NB4 (cell line): ENCODE measurements at regions not wholly inside any gene's neighbourhood (a gene's known extent, or its start where the extent isn't known, plus 50 kb on each side); places are given as distances from the start of the nearest gene placed in this dataset.

Experiments
- DNase-seq: peaks from one replicate; pipeline ENCODE4 v3.0.0; 2010; ENCODE audit warnings: low read depth
- H3K4me3 ChIP-seq: one replicate; pipeline ENCODE4 v1.5.1; 2011; ENCODE audit warnings: mild to moderate bottlenecking, low read depth, low read length, moderate library complexity
- CTCF ChIP-seq: IDR thresholded peaks from one replicate; pipeline ENCODE4 v1.5.1; 2012; ENCODE audit warnings: low read depth, low read length
- MAX ChIP-seq: IDR thresholded peaks from 2 replicates; pipeline ENCODE4 v1.6.1; 2011; ENCODE audit warnings: low read depth, low read length
- MYC ChIP-seq: IDR thresholded peaks from 2 replicates; pipeline ENCODE4 v1.6.1; 2011; ENCODE audit warnings: low read depth, low read length
- POLR2A ChIP-seq: IDR thresholded peaks from 2 replicates; pipeline ENCODE4 v1.6.1; 2011; ENCODE audit warnings: mild to moderate bottlenecking; ENCODE audit not compliant: insufficient read length; ENCODE audit errors: extremely low read depth

GRCh38 chr9:73880101-73880500 is 617.0 kb upstream of the RORB start:
- H3K4me3 ChIP-seq: no peak overlapping the region
- DNase-seq: no peak

GRCh38 chr9:73889023-73889422 is 608.1 kb upstream of the RORB start:
- no peak for DNase-seq
- H3K4me3 ChIP-seq: no peak overlapping the region
- TF ChIP-seq CTCF (no peak), MAX (no peak), POLR2A (no peak), MYC (no peak)

More at GRCh38 chr9:73880101-73880500, 617.0 kb upstream of the RORB start:
- TF ChIP-seq MYC: no peak
- TF ChIP-seq POLR2A: no peak
- TF ChIP-seq MAX: no peak
- TF ChIP-seq CTCF: no peak

GRCh38 chr9:73890685-73891277 is 606.4 kb upstream of the RORB start:
- TF ChIP-seq MYC (no peak), POLR2A (no peak), CTCF (no peak), MAX (no peak)
- no peak overlapping the region for H3K4me3 ChIP-seq
- no peak for DNase-seq

- DNase-seq: no peak
- H3K4me3 ChIP-seq: no peak overlapping the region
- no peak for TF ChIP-seq POLR2A
- no peak for TF ChIP-seq MYC
- TF ChIP-seq MAX: no peak
- no peak for TF ChIP-seq CTCF
These were observed 604.8 kb upstream of the RORB start for GRCh38 chr9:73892335-73892734.

GRCh38 chr9:73893230-73893629 is 603.9 kb upstream of the RORB start:
- DNase-seq: no peak
- TF ChIP-seq MAX (no peak), POLR2A (no peak), CTCF (no peak), MYC (no peak)
- H3K4me3 ChIP-seq: no peak overlapping the region
